GM04504 (cell line): ENCODE measurements at regions not wholly inside any gene's neighbourhood (a gene's known extent, or its start where the extent isn't known, plus 50 kb on each side); places are given as distances from the start of the nearest gene placed in this dataset.
"Not testable (repeated sequence)": the region's sequence is repeated elsewhere in the genome, so short reads cannot be mapped to it uniquely, and the experiment has no call there.

Experiments
- DNase-seq: peaks from one replicate; pipeline ENCODE4 v3.0.0-alpha.2; 2012; ENCODE audit warnings: low read depth

DNA sequence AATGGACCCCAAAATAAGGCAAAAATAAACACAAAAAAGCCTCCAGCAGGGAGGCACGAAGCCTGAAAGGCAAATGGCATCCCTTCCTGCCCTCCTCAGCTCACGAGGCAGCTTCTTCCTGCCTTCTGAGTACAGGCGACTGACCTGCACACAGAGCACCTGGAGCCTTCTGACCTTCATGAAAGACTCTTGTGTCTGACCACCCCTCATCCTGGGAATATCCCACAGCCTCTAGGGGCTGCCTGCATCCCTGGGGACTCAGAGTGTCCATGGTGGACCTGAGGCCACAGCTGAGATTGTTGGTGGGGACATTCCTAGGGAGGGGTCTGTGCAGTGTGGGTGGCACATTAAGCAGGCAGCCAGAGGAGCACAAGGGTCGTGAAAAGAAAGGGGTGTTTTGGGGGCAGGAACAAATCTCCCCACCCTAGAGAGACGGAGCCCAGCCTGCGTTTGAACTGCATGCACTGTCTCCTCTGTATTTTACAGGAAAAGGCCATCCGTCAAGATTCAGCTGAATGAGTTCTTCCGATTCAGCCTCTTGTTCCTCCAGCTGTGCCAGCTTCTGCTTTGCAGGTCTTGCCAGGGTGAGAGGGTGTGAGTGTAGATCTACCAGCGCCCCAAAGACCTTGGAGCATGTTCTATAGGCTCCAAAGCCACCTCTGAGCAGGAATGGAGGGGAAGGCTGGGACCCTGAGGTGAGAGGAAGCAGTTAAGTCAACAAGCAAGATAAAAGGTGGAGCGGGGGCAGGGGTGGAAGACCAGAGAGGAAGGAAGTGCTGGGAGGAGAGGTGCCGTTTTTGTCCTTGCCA, 80.4 kb upstream of the MEF2A start:
- DNase-seq = no peak

GRCh38 chr15:99485992-99486370, 79.8 kb upstream of the MEF2A start:
- DNase-seq = no peak

DNA sequence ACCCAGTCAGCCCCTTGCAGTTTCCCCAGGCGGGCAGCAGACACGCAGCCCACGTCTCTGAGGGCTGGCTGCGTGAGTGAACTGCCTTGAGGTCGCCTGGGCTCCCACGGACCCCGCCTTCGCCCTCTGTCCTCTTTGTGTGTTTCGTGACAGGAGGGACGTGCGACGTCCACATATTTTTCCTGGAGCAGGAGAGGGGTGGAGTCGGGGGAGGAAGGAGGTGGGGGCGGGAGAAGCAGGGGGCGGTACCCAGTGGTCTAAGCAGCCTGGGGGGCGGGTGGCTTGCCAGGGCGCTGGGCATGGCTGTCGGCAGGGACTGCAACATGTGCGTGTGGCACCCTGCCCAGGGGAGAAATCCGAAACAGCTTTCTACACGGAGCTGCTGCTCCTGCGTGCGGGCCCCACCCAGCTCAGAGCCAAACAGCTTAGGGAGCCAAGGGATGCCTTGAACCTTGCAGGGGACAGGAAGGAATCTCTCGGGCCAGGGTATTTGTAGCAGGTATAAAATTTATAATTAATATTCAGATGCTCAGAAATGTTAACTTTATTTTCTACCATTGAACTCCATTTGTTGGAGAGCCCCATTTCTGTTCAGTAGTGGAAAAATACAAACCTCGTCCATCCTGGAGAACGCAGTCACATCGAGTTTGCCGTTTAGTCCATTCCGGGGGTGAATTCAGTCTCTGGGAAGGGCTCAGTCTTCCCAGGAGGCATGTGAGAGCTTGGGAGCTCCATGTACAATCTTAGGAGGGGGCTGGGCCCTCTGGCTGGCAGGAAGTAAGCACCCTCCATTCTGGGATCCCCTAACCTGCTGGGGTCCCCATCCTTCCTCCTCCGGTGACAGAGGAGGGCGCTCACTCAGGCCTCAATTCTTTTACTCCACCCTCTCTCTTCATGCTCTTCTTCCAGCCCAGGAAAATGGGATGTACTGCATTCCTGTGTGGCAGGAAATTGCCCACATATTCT, 79.1 kb upstream of the MEF2A start:
- peak; percentile 72 for DNase-seq

DNA sequence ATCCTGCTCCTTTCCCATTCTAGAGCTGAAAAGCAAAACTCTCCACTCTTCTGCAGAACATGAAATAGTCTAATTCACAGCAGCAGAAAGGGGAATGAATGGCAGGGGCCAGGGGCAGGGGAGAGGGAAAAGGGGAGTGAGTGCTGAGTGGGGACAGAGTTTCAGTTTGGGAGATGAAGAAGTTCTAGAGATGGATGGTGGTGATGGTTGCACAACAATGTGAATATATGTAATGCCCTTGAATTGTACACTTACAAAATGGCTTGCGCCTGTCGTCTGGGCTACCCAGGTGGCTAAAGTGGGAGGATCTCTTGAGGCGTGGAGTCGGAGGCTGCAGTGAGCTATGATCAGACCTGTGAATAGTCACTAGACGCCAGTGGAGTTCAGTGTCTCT, 78.5 kb upstream of the MEF2A start:
- no peak for DNase-seq

DNA sequence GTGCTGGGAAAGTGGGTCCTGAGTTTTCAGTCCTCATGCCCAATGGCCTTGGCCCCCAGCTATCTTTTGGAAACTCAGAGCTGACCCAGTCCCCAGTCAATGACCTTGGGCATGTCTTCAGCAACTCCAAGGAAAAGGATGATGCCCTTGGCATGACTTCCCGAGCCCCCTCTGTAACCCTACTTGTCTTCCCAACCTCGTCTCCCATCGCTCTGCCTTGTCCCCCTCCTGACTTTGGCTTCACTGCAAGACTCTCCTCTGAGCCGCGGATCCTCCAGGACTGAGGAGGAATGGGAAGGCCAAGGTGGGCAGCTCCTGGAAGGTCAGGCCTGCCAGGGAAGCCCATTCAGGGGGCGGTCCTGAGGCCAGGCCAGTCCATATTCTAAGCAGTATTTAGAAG, 73.5 kb upstream of the MEF2A start:
- DNase-seq = no peak

DNA sequence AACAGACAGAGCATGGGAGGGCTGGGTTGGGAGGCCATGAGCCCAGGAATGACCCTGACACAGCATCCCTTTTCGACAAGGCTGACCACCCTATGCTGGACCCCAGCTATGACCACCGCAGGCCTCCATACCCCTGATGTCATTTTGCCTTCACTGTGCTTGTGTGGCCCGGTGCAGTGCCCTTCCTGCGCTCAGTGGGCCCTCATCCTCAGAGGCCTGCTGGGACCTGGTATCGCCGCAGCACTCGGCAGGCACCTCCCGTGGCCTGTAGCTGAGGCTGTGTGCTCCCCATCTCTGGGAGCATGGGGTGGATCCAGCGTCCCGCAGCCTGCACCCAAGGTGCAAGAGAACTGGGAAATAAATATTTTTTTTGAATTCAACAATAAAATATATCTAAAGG, 73.1 kb upstream of the MEF2A start:
- DNase-seq = no peak

DNA sequence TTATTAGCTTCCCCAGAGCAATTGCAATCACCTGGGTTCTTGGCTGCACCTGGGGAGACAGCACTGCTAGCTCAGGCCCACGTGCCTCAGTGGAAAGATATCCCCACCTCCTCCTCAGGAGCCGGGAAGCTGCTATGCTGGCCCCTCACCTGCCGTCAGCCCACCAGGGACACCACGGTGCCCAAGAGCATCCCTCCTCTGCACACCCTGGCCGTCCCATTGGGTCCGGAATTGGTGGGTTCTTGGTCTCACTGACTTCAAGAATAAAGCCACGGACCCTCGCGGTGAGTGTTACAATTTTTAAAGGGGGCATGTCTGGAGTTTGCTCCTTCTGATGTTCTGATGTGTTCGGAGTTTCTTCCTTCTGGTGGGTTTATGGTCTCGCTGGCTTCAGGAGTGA, 72.3 kb upstream of the MEF2A start:
- no peak for DNase-seq

- DNase-seq = not testable (repeated sequence)
These were observed 71.1 kb upstream of the MEF2A start for GRCh38 chr15:99494536-99495233.

GRCh38 chr15:99495430-99496301, 70.1 kb upstream of the MEF2A start:
- no peak for DNase-seq

DNA sequence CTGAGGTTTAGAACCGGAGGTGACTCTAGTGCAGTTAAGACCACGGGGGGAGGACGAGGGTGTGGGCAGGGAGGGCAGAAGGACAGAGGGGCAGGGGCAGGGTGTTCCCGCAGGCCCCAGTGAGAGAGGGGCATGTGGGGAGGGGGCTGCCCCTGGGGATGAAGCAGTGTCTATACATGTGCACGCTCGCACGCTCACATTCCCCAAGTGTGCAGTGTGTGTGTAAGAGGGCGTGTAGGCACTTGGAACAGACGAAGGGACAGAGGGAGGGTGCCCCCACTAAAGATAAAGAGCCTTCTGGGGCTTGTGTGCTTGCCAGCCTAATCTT, 69.5 kb upstream of the MEF2A start:
- DNase-seq = no peak

DNA sequence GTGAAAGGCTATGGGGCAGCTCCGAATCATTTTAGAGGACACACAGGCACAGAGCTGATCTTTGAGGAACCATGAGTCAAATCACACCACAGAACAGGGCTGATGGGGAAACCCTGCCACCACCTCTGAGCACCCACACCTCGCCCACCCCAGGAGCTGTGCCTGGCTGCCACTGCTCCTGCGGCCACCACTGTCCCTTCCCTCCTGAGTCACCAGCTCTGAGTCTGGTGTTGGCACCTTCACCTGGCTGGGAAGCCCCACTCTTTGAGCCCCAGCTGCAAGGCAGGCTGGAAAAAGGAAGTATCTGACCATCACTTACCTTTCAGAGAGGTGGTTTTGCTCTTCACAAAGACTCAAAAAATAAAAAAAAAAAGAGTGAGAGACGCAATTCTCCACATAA, 63.6 kb upstream of the MEF2A start:
- no peak for DNase-seq

- no peak for DNase-seq
These were observed 63.1 kb upstream of the MEF2A start for GRCh38 chr15:99502661-99503060.

DNA sequence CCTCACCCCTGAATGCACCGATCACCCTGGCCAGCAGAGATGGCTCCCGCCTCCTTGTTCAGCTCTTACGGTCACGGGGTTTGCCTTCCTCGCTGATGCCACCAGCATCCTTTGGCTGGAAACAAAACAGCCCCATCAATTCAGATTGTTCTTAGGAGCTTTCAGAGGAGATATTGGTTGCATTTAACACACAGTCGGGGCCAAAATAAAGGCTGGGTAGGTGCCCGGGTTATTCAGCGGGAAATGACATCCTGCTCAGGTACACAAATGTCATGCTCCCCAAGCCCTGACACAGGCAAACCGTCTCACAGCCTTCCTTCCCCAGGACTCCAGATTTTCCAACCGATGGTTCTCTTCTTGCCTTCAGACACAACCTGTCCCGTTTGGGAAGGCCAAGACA, 62.4 kb upstream of the MEF2A start:
- no peak for DNase-seq

- DNase-seq = no peak
These were observed 61.5 kb upstream of the MEF2A start for GRCh38 chr15:99504071-99504822.

DNA sequence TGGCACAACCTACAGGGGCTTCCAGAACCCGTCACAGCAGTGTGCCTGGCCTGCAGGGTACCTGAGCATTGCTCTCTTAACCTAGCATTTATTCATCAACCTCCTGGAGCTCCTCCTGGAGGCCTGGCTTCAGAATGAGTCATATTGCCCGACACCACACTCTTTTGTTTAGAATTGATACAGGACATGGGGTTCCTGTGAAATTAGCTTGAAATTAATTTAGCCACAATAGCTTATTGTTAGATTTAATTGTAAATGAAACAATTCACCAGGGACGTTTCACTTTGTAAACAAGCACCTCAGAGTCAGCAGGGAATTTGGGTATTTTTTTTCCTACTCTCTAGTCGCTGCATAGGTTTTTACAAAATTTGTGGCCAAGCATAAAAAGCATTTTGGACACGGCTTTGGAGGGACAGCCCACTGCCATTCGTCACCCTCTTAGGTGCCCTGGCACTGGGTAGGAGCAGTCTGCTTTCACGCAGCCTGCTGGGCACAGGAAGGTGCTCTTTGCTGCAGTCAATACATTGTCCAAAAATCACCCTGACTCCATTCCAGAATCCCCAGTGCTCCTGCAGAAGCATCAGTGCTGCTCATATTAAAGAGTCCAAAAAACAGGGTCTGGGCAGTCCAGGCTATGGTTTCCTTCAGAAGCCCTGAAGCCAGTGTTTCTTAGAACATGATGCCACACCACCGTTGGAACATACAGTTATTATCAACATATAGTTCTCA, 60.8 kb upstream of the MEF2A start:
- no peak for DNase-seq

GRCh38 chr15:99506399-99506798, 59.4 kb upstream of the MEF2A start:
- no peak for DNase-seq

- DNase-seq = no peak
These were observed 58.7 kb upstream of the MEF2A start for GRCh38 chr15:99507016-99507503.

DNA sequence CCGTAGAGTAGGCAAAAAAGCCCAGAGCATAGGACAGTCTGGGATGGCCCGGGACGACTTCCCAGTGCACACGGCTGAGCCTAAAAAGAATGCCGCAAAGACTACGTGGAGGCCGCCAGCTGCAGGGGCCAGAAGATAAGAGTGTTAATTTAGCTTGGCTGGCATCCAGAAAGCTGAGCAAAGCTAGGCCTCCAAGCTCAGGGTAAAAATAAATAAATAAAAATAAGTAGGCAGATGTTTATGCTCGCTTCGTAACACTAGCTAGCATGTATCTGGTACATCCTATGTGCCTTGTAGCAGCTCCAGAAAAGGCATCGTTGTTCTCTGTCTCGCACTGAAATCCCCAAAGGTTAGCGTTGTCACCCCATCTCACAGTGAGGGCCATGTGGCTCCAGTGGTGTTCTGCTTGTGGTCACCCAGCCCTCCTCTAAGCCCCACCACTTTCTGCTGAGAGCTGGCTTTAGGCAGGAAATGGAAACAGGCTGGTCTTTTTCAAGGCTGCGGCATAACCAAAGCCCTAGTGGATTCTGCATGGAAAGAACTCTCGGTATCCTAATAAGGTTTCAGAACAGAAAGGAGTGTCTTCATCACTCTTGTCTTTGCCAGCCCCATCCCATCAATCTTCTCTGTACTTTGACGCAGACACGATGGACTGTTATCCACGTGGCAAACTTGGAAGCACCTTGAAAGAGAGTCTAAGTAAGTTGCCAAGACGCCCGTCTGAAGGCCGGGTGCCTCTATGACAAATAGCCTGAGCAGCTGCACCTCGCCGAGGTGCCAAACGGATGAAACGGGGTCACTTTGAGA, 58.1 kb upstream of the MEF2A start:
- no peak for DNase-seq

- no peak for DNase-seq
These were observed 57.5 kb upstream of the MEF2A start for GRCh38 chr15:99508311-99508645.
